Ecto neural progenitor cell (in vitro differentiated cells): ENCODE measurements at regions not wholly inside any gene's neighbourhood (a gene's known extent, or its start where the extent isn't known, plus 50 kb on each side); places are given as distances from the start of the nearest gene placed in this dataset.
"Not testable (repeated sequence)": the region's sequence is repeated elsewhere in the genome, so short reads cannot be mapped to it uniquely, and the experiment has no call there.

Experiments used
- DNase-seq: peaks from one replicate; pipeline ENCODE4 v3.0.0-alpha.2; 2018; ENCODE audit warnings: low spot score

DNA sequence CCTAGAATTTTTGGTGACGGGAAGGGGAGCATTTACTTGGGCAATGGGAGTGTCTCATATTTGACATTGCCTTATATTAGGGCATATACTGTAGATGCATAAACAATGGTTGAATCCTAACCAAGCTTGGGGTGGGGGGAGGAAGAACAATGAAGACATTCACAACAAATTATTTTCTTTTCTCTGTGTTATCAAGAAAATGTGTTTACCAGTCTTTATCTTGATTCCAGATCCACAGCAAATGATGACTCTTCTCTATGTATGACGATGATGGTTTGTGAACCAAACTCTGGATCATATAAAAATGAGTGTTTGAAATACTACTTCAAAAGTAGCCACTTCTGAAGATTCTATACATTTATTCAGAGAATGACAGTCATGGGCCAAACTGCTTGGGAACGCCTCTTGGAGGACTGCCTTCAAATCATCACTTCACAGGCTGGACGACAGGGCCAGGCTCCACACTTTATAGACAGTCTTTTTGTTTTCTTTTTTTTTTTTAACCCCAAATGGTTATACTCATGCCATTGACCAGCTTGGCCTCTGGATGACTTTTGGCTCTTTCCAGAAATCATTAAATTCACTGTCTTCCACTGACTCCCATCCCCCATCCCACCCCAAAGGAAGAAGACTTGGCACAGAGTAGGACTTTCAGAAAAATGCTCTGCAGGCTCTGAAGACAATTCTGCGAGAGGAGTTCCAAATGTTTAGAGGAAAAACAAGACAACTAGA is 123.8 kb upstream of the LIFR start:
- no peak for DNase-seq

- DNase-seq, result no peak
Observed at GRCh38 chr5:38681029-38681706, 124.7 kb upstream of the LIFR start.

DNA sequence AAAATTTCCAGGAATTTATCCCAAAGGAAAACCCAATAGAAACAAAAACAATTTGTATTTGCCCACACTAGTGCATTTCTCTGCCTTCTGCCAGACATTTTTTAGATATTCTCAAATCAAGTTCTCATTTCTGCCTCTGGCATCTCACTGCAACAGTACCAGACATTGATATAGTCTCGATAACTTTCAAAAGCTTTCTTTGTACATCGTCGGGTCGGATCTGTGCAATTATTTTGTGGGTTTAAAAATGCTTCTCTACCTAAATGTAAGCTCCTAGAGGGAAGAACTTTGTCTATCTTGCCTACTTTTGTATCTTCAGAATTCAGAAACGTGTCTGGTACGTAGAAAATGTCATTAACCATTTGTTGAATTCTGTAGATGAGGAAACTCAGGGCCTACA is 125.5 kb upstream of the LIFR start:
- no peak for DNase-seq

GRCh38 chr5:38686658-38687057 is 130.2 kb upstream of the LIFR start:
- DNase-seq, result no peak

DNA sequence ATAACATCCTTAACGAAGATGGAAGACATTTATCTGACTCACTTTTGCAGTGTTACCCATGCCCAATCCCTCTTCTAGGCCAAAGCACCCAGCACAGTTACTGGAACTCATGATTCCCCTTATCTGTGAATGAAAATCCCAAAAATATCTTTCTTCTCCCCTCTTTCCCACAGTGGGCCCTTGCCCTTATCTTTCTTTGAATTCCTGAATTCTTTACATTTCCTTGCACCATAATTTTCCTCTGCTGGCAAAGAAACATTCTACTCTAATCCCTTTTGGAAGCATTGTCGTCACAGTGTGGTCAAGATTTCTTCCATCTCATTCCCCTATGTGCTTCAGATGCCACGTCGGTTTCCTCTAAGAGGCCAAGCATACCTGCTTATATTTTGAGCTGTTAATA is 135.9 kb upstream of the LIFR start:
- DNase-seq, result no peak

GRCh38 chr5:38692781-38693527 is 136.5 kb upstream of the LIFR start:
- DNase-seq, result no peak

- no peak for DNase-seq
Observed at GRCh38 chr5:38695021-38695958, 138.8 kb upstream of the LIFR start.

DNA sequence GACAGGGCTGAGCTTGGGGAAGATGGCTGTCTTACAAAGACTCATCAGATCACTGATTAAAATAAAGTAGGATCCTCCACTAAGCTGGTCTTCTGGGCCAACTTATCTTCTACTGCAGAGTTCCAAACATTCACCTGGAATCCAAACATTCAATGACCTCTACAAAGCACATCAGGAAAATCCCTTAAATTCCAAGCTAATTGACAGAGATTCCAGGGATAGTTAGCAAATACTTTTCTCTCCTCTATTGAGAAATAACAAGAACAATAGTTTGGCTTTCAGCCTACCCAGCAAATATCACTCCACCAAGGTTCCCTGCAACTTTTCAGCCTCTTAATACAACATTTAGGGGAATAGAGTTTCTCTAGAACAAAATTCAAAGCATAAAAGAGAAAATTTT is 140.6 kb upstream of the LIFR start:
- DNase-seq, result no peak

DNA sequence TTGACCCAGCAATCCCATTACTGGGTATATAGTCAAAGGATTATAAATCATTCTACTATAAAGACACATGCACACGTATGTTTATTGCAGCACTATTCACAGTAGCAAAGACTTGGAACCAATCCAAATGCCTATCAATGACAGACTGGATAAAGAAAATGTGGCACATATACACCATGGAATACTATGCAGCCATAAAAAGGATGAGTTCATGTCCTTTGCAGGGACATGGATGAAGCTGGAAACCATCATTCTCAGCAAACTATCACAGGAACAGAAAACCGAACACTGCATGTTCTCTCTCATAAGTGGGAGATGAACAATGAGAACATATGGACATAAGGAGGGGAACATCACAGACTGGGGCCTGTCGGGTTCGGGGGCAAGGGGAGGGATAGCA is 140.3 kb upstream of the OSMR start:
- DNase-seq, result not testable (repeated sequence)

DNA sequence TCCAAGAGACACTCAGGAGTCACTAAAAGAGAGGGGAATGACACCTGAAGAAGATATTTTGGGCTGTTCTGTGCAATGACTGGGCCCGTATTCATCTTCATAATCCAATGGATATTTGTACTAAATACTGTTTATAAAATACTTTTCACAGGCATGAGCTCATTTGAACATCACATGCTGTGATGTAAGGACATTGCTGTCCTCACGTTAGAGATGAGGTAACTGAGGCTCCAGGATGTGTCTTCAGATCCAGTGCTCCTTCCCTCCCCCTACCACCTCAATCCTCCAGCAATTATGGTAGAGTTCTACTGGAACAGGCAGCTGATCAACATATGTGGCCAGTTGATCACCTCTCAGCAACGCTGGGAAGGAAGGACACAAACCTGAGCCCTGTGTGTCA is 139.4 kb upstream of the OSMR start:
- no peak for DNase-seq

- no peak for DNase-seq
Observed at GRCh38 chr5:38707352-38708210, 138.2 kb upstream of the OSMR start.

GRCh38 chr5:38709678-38710306 is 136.0 kb upstream of the OSMR start:
- no peak for DNase-seq

- no peak for DNase-seq
Observed at GRCh38 chr5:38710627-38711026, 135.2 kb upstream of the OSMR start.

DNA sequence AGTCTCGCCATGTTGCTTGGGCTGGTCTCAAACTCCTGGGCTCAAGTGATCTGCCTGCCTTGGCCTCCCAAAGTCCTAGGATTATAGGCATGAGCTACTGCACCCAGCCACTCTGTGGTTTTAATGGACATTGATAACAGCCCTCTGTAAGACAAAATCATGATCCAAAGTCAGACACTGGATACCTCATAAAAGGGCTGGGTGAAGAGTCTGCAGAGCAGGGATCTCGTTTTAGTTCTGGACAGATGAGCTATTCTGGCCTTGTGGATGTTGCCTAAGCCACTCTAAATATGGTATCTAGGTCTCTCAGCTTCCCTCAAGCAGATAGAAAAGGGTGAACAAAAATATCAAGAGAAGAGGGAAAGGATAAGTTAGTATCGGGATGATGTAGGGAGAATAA is 133.4 kb upstream of the OSMR start:
- no peak for DNase-seq

- no peak for DNase-seq
Observed at GRCh38 chr5:38714240-38714639, 131.6 kb upstream of the OSMR start.

GRCh38 chr5:38714703-38715355 is 131.0 kb upstream of the OSMR start:
- DNase-seq, result no peak

- DNase-seq, result no peak
Observed at GRCh38 chr5:38715696-38716095, 130.1 kb upstream of the OSMR start.

GRCh38 chr5:38716516-38716915 is 129.3 kb upstream of the OSMR start:
- DNase-seq, result no peak

DNA sequence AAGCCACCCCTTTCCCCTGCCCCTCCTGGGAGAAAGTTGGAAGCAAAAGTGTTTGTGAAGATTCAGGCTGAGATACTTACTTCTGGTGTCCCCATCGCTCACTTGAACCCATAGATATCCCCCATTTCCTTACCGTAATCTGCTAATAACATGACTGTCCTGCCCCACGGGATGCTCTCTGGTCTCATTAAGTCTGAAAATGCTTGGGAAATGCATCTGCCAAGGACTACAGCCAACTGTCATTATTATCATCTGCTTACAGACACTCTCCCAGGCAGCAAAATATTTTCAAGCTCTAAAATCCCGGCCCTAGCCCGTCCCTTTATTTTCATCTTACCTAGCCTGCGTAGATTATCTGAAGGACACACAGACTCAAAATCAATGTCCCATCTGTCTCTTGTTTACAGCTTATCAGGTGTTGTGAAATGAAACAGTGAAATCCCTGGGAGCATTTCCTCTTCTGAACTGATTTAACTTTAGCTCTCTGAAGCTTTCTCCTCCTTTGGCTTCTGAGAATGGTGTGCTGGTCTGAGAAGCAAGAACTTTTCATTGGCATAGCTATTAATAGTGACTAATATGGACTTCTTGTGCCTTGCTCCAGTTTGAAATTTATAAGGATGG is 126.9 kb upstream of the OSMR start:
- no peak for DNase-seq

GRCh38 chr5:38719403-38719802 is 126.4 kb upstream of the OSMR start:
- DNase-seq, result no peak
